Caco-2 (cell line): ENCODE measurements at regions not wholly inside any gene's neighbourhood (a gene's known extent, or its start where the extent isn't known, plus 50 kb on each side); places are given as distances from the start of the nearest gene placed in this dataset.

Experiments
- BruUV-seq: library from RNA; stranded (reverse); fragments of 400-500 nt; replicated peaks from 2 replicates; lab custom pipeline; 2021; lab: Mats Ljungman, UMichigan
- CTCF ChIA-PET: fragments of 300-600 bp; sonication (Branson Sonifier 250); formaldehyde crosslinking; loops from one replicate; lab custom pipeline; 2022; ENCODE audit warnings: antibody characterized with exemption; lab: Charles Lee
- POLR2A ChIA-PET: fragments of 300-600 bp; sonication (Branson Sonifier 250); formaldehyde crosslinking; loops from one replicate; lab custom pipeline; 2022; ENCODE audit warnings: antibody characterized with exemption; lab: Charles Lee
- DNase-seq, 2 experiments: peaks; one replicate each; pipeline versions ENCODE4 v3.0.0 to v3.0.0-alpha.2; 2020 to 2022
- H3K27me3 ChIP-seq: replicated peaks from 2 replicates; pipeline ENCODE4 v1.6.0; 2011; ENCODE audit warnings: low read length; ENCODE audit not compliant: control insufficient read depth, insufficient read depth
- H3K36me3 ChIP-seq: 2 replicates; pipeline ENCODE4 v1.5.1; 2011; ENCODE audit warnings: low read length; ENCODE audit not compliant: control insufficient read depth, insufficient read depth
- H3K4me1 ChIP-seq: fragments of 250-450 bp; sonication (Bioruptor Pico); 2 replicates; pipeline ENCODE4 v1.5.1; 2020; ENCODE audit warnings: mild to moderate bottlenecking
- H3K4me3 ChIP-seq: 2 replicates; pipeline ENCODE4 v1.5.1; 2011; ENCODE audit warnings: low read depth, mild to moderate bottlenecking, control low read depth, low read length
- H3K9me3 ChIP-seq: fragments of 250-450 bp; sonication (Bioruptor Pico); 2 replicates; pipeline ENCODE4 v1.5.1; 2020; ENCODE audit warnings: mild to moderate bottlenecking, moderate library complexity
- H3K27ac Mint-ChIP-seq: one replicate; pipeline ENCODE4 v1.8.0; 2022; ENCODE audit warnings: mixed read lengths; ENCODE audit not compliant: unreplicated experiment
- H3K27me3 Mint-ChIP-seq: one replicate; pipeline ENCODE4 v1.8.0; 2022; ENCODE audit warnings: mixed read lengths; ENCODE audit not compliant: insufficient read depth, unreplicated experiment
- H3K36me3 Mint-ChIP-seq: one replicate; pipeline ENCODE4 v1.8.0; 2022; ENCODE audit warnings: mild to moderate bottlenecking, mixed read lengths; ENCODE audit not compliant: insufficient read depth, unreplicated experiment
- H3K4me1 Mint-ChIP-seq: one replicate; pipeline ENCODE4 v1.8.0; 2022; ENCODE audit warnings: low read depth, mixed read lengths; ENCODE audit not compliant: unreplicated experiment
- H3K4me3 Mint-ChIP-seq: one replicate; pipeline ENCODE4 v1.8.0; 2022; ENCODE audit warnings: mild to moderate bottlenecking, moderate library complexity, mixed read lengths; ENCODE audit not compliant: unreplicated experiment
- H3K9me3 Mint-ChIP-seq: one replicate; pipeline ENCODE4 v1.8.0; 2022; ENCODE audit warnings: mixed read lengths; ENCODE audit not compliant: unreplicated experiment
- CTCF ChIP-seq, 2 experiments: fragments of 200-600 bp in 1 of 2; IDR thresholded peaks; 1 replicate in 1 of 2; 2 replicates in 1 of 2; pipeline versions ENCODE4 v1.5.1 to v1.8.0; 2011 to 2022; ENCODE audit warnings: antibody characterized with exemption in 1 of 2, control low read depth in 1 of 2, inconsistent platforms in 1 of 2, low read depth in 1 of 2, low read length in 1 of 2, mild to moderate bottlenecking in 1 of 2, moderate library complexity in 1 of 2; ENCODE audit not compliant: insufficient read depth in 1 of 2, severe bottlenecking in 1 of 2, unreplicated experiment in 1 of 2
- intact Hi-C: fragments of 100-400 bp; cut with micrococcal nuclease; formaldehyde crosslinking; loops from one replicate; pipeline ENCODE4 v1.10.0; 2022; ENCODE audit not compliant: unreplicated experiment

- Histone ChIP-seq H3K4me1 (no peaks in the 10 kb centered on the region), H3K36me3 (no peaks in the 10 kb centered on the region), H3K9me3 (no peaks in the 10 kb centered on the region), H3K4me3 (no peak overlapping the region), H3K27me3 (no peaks in the 10 kb centered on the region)
- no peak overlapping the region for H3K4me3 Mint-ChIP-seq
- no peaks in the 10 kb centered on the region for H3K36me3 Mint-ChIP-seq
- H3K27ac Mint-ChIP-seq = no peak overlapping the region
- ChIA-PET CTCF (interaction anchor here (0.5 to 1.9 kb wide), 2 partner anchors 95 to 145 kb away, joined by 3 to 7 read pairs; no protein-coding TSS in a partner anchor), POLR2A (no interaction called here)
- no peaks in the 10 kb centered on the region for H3K9me3 Mint-ChIP-seq
- no peak for TF ChIP-seq CTCF (IDR thresholded peaks at IDR 0.05; ENCODE audit: insufficient read depth in 1 of 2, low read depth in 1 of 2, low read length in 1 of 2, severe bottlenecking in 1 of 2, unreplicated experiment in 1 of 2)
- H3K4me1 Mint-ChIP-seq = no peaks in the 10 kb centered on the region
- no TSS peak for BruUV-seq
- DNase-seq = no peak
- no peaks in the 10 kb centered on the region for H3K27me3 Mint-ChIP-seq
- intact Hi-C loops = no loop called here
These were observed 141.8 kb downstream of the FAM43A start for GRCh38 chr3:194827486-194827885.

GRCh38 chr3:194828116-194828515 lies 142.4 kb downstream of the FAM43A start:
- DNase-seq = no peak
- Histone ChIP-seq H3K4me3 (no peak overlapping the region), H3K9me3 (no peaks in the 10 kb centered on the region), H3K36me3 (no peaks in the 10 kb centered on the region), H3K27me3 (no peaks in the 10 kb centered on the region), H3K4me1 (no peaks in the 10 kb centered on the region)
- Mint-ChIP-seq H3K4me1 (no peaks in the 10 kb centered on the region), H3K4me3 (no peak overlapping the region), H3K27ac (no peak overlapping the region), H3K36me3 (no peaks in the 10 kb centered on the region), H3K9me3 (no peaks in the 10 kb centered on the region), H3K27me3 (no peaks in the 10 kb centered on the region)
- TF ChIP-seq CTCF (IDR thresholded peaks at IDR 0.05; ENCODE audit: insufficient read depth in 1 of 2, low read depth in 1 of 2, low read length in 1 of 2, severe bottlenecking in 1 of 2, unreplicated experiment in 1 of 2) = no peak
- POLR2A ChIA-PET = no interaction called here
- CTCF ChIA-PET = no interaction called here
- no TSS peak for BruUV-seq
- intact Hi-C loops = no loop called here

GRCh38 chr3:194828926-194829325 lies 143.2 kb downstream of the FAM43A start:
- H3K36me3 Mint-ChIP-seq = no peaks in the 10 kb centered on the region
- POLR2A ChIA-PET = no interaction called here
- no peaks in the 10 kb centered on the region for H3K9me3 Mint-ChIP-seq
- CTCF ChIA-PET = no interaction called here
- H3K4me1 Mint-ChIP-seq = no peaks in the 10 kb centered on the region
- no peak for DNase-seq
- Histone ChIP-seq H3K4me1 (no peaks in the 10 kb centered on the region), H3K4me3 (no peak overlapping the region), H3K27me3 (no peaks in the 10 kb centered on the region), H3K9me3 (no peaks in the 10 kb centered on the region), H3K36me3 (no peaks in the 10 kb centered on the region)
- no TSS peak for BruUV-seq
- no peak overlapping the region for H3K4me3 Mint-ChIP-seq
- TF ChIP-seq CTCF (IDR thresholded peaks at IDR 0.05; ENCODE audit: insufficient read depth in 1 of 2, low read depth in 1 of 2, low read length in 1 of 2, severe bottlenecking in 1 of 2, unreplicated experiment in 1 of 2) = no peak
- no peaks in the 10 kb centered on the region for H3K27me3 Mint-ChIP-seq
- no peak overlapping the region for H3K27ac Mint-ChIP-seq
- intact Hi-C loops = no loop called here
